Skeletal muscle tissue (tissue), 3 donors: ENCODE measurements at regions not wholly inside any gene's neighbourhood (a gene's known extent, or its start where the extent isn't known, plus 50 kb on each side); places are given as distances from the start of the nearest gene placed in this dataset.

Experiments used
- H3K27ac ChIP-seq: one replicate; pipeline ENCODE4 v1.7.0; 2013; ENCODE audit warnings: mild to moderate bottlenecking, low read depth, low read length, inconsistent platforms
- H3K27me3 ChIP-seq, 3 donors: one replicate each; pipeline ENCODE4 v1.7.0; 2013; ENCODE audit warnings: low read length in 3 of 3; ENCODE audit not compliant: control insufficient read depth in 3 of 3, insufficient read depth in 3 of 3
- H3K36me3 ChIP-seq, 3 donors: one replicate each; pipeline ENCODE4 v1.7.0; 2013; ENCODE audit warnings: low read length in 3 of 3; ENCODE audit not compliant: control insufficient read depth in 3 of 3, insufficient read depth in 3 of 3
- H3K4me1 ChIP-seq, 3 donors: one replicate each; pipeline ENCODE4 v1.7.0; 2013; ENCODE audit warnings: low read length in 3 of 3, mild to moderate bottlenecking in 3 of 3; ENCODE audit not compliant: control insufficient read depth in 3 of 3, insufficient read depth in 3 of 3
- H3K4me3 ChIP-seq, 3 donors: one replicate each; pipeline ENCODE4 v1.7.0; 2013; ENCODE audit warnings: low read length in 3 of 3
- H3K9ac ChIP-seq, 3 donors: one replicate each; pipeline ENCODE4 v1.7.0; 2013; ENCODE audit warnings: low read length in 3 of 3, mild to moderate bottlenecking in 3 of 3, moderate library complexity in 2 of 3, low read depth in 1 of 3
- H3K9me3 ChIP-seq, 3 donors: one replicate each; pipeline ENCODE4 v1.7.0; 2013; ENCODE audit warnings: low read length in 3 of 3; ENCODE audit not compliant: control insufficient read depth in 3 of 3
- donor health status: Osteomylitis.

- no peak overlapping the region for H3K9ac ChIP-seq
Observed at GRCh38 chr4:165723051-165723795, 149.8 kb upstream of the TLL1 start.

GRCh38 chr4:165724786-165725185 is 148.3 kb upstream of the TLL1 start:
- no peaks in the 10 kb centered on the region for H3K9me3 ChIP-seq
- no peak overlapping the region for H3K27ac ChIP-seq
- H3K27me3 ChIP-seq: no peaks in the 10 kb centered on the region
- no peaks in the 10 kb centered on the region for H3K36me3 ChIP-seq
- no peaks in the 10 kb centered on the region for H3K4me1 ChIP-seq
- no peak overlapping the region for H3K9ac ChIP-seq
- no peak overlapping the region for H3K4me3 ChIP-seq

More at GRCh38 chr4:165723051-165723795, 149.8 kb upstream of the TLL1 start:
- H3K9me3 ChIP-seq: no peaks in the 10 kb centered on the region
- H3K4me1 ChIP-seq: no peaks in the 10 kb centered on the region
- no peak overlapping the region for H3K27ac ChIP-seq
- H3K36me3 ChIP-seq: no peaks in the 10 kb centered on the region
- H3K27me3 ChIP-seq: no peaks in the 10 kb centered on the region
- H3K4me3 ChIP-seq: no peak overlapping the region

- H3K9ac ChIP-seq: no peak overlapping the region
- no peaks in the 10 kb centered on the region for H3K27me3 ChIP-seq
- H3K9me3 ChIP-seq: no peaks in the 10 kb centered on the region
- no peak overlapping the region for H3K4me3 ChIP-seq
- H3K4me1 ChIP-seq: no peaks in the 10 kb centered on the region
- H3K36me3 ChIP-seq: no peaks in the 10 kb centered on the region
- H3K27ac ChIP-seq: no peak overlapping the region
Observed at GRCh38 chr4:165725352-165725751, 147.7 kb upstream of the TLL1 start.

GRCh38 chr4:165726831-165727230 is 146.2 kb upstream of the TLL1 start:
- Histone ChIP-seq H3K36me3 (no peaks in the 10 kb centered on the region), H3K9me3 (no peaks in the 10 kb centered on the region), H3K4me3 (no peak overlapping the region), H3K9ac (no peak overlapping the region), H3K4me1 (no peaks in the 10 kb centered on the region), H3K27ac (no peak overlapping the region), H3K27me3 (no peaks in the 10 kb centered on the region)

GRCh38 chr4:165737309-165737972 is 135.6 kb upstream of the TLL1 start:
- Histone ChIP-seq H3K9ac (no peak overlapping the region), H3K36me3 (no peaks in the 10 kb centered on the region), H3K27ac (no peak overlapping the region), H3K9me3 (no peaks in the 10 kb centered on the region), H3K4me1 (no peaks in the 10 kb centered on the region), H3K4me3 (no peak overlapping the region), H3K27me3 (no peaks in the 10 kb centered on the region)

GRCh38 chr4:165738571-165738970 is 134.5 kb upstream of the TLL1 start:
- Histone ChIP-seq H3K27me3 (no peaks in the 10 kb centered on the region), H3K36me3 (no peaks in the 10 kb centered on the region), H3K9me3 (no peaks in the 10 kb centered on the region), H3K4me3 (no peak overlapping the region), H3K9ac (no peak overlapping the region), H3K27ac (no peak overlapping the region), H3K4me1 (no peaks in the 10 kb centered on the region)

GRCh38 chr4:165740911-165741310 is 132.1 kb upstream of the TLL1 start:
- no peak overlapping the region for H3K9ac ChIP-seq
- H3K36me3 ChIP-seq: no peaks in the 10 kb centered on the region
- H3K4me1 ChIP-seq: no peaks in the 10 kb centered on the region
- H3K9me3 ChIP-seq: no peaks in the 10 kb centered on the region
- H3K4me3 ChIP-seq: no peak overlapping the region
- no peak overlapping the region for H3K27ac ChIP-seq
- no peaks in the 10 kb centered on the region for H3K27me3 ChIP-seq

- no peak overlapping the region for H3K9ac ChIP-seq
- no peaks in the 10 kb centered on the region for H3K9me3 ChIP-seq
- H3K4me1 ChIP-seq: no peaks in the 10 kb centered on the region
- H3K36me3 ChIP-seq: no peaks in the 10 kb centered on the region
- no peak overlapping the region for H3K27ac ChIP-seq
- no peak overlapping the region for H3K4me3 ChIP-seq
- H3K27me3 ChIP-seq: no peaks in the 10 kb centered on the region
Observed at GRCh38 chr4:165743422-165743821, 129.6 kb upstream of the TLL1 start.

GRCh38 chr4:165744370-165744769 is 128.7 kb upstream of the TLL1 start:
- no peaks in the 10 kb centered on the region for H3K27me3 ChIP-seq
- H3K9me3 ChIP-seq: no peaks in the 10 kb centered on the region
- H3K4me3 ChIP-seq: no peak overlapping the region
- H3K9ac ChIP-seq: no peak overlapping the region
- no peaks in the 10 kb centered on the region for H3K4me1 ChIP-seq
- no peaks in the 10 kb centered on the region for H3K36me3 ChIP-seq
- no peak overlapping the region for H3K27ac ChIP-seq

GRCh38 chr4:165748321-165748720 is 124.7 kb upstream of the TLL1 start:
- H3K27me3 ChIP-seq: no peaks in the 10 kb centered on the region
- H3K4me3 ChIP-seq: no peak overlapping the region
- no peaks in the 10 kb centered on the region for H3K4me1 ChIP-seq
- H3K27ac ChIP-seq: no peak overlapping the region
- no peak overlapping the region for H3K9ac ChIP-seq
- no peaks in the 10 kb centered on the region for H3K36me3 ChIP-seq
- H3K9me3 ChIP-seq: no peaks in the 10 kb centered on the region
